Neural cell (in vitro differentiated cells): ENCODE measurements at regions not wholly inside any gene's neighbourhood (a gene's known extent, or its start where the extent isn't known, plus 50 kb on each side); places are given as distances from the start of the nearest gene placed in this dataset.

Source experiments
- H2AFZ ChIP-seq: fragments of 200-600, 300-800 bp; sonication (generic), shearing (Covaris generic); 2 replicates; pipeline ENCODE4 v1.6.0; 2014; ENCODE audit warnings: low read depth, mild to moderate bottlenecking, antibody characterized with exemption, low read length, moderate library complexity
- H3F3A ChIP-seq: fragments of 200-600 bp; shearing (Covaris generic); 2 replicates; pipeline ENCODE4 v1.6.1; 2016; ENCODE audit warnings: mild to moderate bottlenecking, moderate library complexity, mixed read lengths, antibody characterized with exemption, low read length; ENCODE audit not compliant: insufficient read depth, poor library complexity, severe bottlenecking
- H3K27ac ChIP-seq: fragments of 200-600, 300-800 bp; sonication (generic), shearing (Covaris generic); 2 replicates; pipeline ENCODE4 v1.5.1; 2014; ENCODE audit warnings: mild to moderate bottlenecking, low read length, moderate library complexity
- H3K27me3 ChIP-seq: fragments of 300-800, 200-600 bp; sonication (generic), shearing (Covaris generic); 2 replicates; pipeline ENCODE4 v1.6.0; 2014; ENCODE audit warnings: mild to moderate bottlenecking, low read depth, low read length, moderate library complexity; ENCODE audit not compliant: insufficient read depth
- H3K36me3 ChIP-seq: fragments of 300-800, 200-600 bp; sonication (generic), shearing (Covaris generic); 2 replicates; pipeline ENCODE4 v1.5.1; 2014; ENCODE audit warnings: mild to moderate bottlenecking, antibody characterized with exemption, low read length, moderate library complexity; ENCODE audit not compliant: insufficient read depth
- H3K4me2 ChIP-seq: fragments of 300-800, 200-600 bp; sonication (generic), shearing (Covaris generic); 2 replicates; pipeline ENCODE4 v1.6.0; 2014; ENCODE audit warnings: mild to moderate bottlenecking, low read length
- H3K4me3 ChIP-seq: fragments of 300-800, 200-600 bp; sonication (generic), shearing (Covaris generic); 2 replicates; pipeline ENCODE4 v1.5.1; 2014; ENCODE audit warnings: mild to moderate bottlenecking, low read length, moderate library complexity
- H3K79me2 ChIP-seq: fragments of 200-600 bp; shearing (Covaris generic); replicated peaks from 2 replicates; pipeline ENCODE4 v1.6.0; 2014; ENCODE audit warnings: mild to moderate bottlenecking, low read length, moderate library complexity; ENCODE audit not compliant: insufficient read depth
- H3K9ac ChIP-seq: fragments of 300-800, 200-600 bp; sonication (generic), shearing (Covaris generic); 2 replicates; pipeline ENCODE4 v1.6.1; 2016; ENCODE audit warnings: mild to moderate bottlenecking, low read length, mixed read lengths
- H3K9me2 ChIP-seq: fragments of 200-600 bp; shearing (Covaris generic); 2 replicates; pipeline ENCODE4 v1.6.1; 2016; ENCODE audit warnings: mild to moderate bottlenecking, low read length, mixed read lengths; ENCODE audit not compliant: insufficient read depth
- H3K9me3 ChIP-seq: fragments of 200-600, 300-800 bp; sonication (generic), shearing (Covaris generic); 2 replicates; pipeline ENCODE4 v1.6.1; 2016; ENCODE audit warnings: mild to moderate bottlenecking, mixed run types, low read length, moderate library complexity, mixed read lengths
- H4K20me1 ChIP-seq: fragments of 200-600 bp; shearing (Covaris generic); 2 replicates; pipeline ENCODE4 v1.6.1; 2016; ENCODE audit warnings: mild to moderate bottlenecking, mixed run types; ENCODE audit not compliant: insufficient read depth
- EP300 ChIP-seq: fragments of 450-650 bp; conservative IDR thresholded peaks from 2 replicates; pipeline ENCODE4 v1.6.1; 2014; ENCODE audit warnings: antibody characterized with exemption, mild to moderate bottlenecking, moderate library complexity; ENCODE audit not compliant: poor library complexity, severe bottlenecking
- EZH2 ChIP-seq: fragments of 200-600, 300-800 bp; shearing (Covaris generic), sonication (generic); IDR thresholded peaks from 2 replicates; pipeline ENCODE4 v1.6.1; 2014; ENCODE audit warnings: antibody characterized with exemption, low read length, borderline replicate concordance, mild to moderate bottlenecking; ENCODE audit not compliant: insufficient read depth, poor library complexity, severe bottlenecking
- MXI1 ChIP-seq: fragments of 450-650 bp; conservative IDR thresholded peaks from 2 replicates; pipeline ENCODE4 v1.6.1; 2014; ENCODE audit warnings: antibody characterized with exemption, mild to moderate bottlenecking; ENCODE audit not compliant: poor library complexity, severe bottlenecking
- RAD21 ChIP-seq: fragments of 450-650 bp; conservative IDR thresholded peaks from 2 replicates; pipeline ENCODE4 v1.6.1; 2014; ENCODE audit warnings: antibody characterized with exemption, mild to moderate bottlenecking, moderate library complexity
- SMC3 ChIP-seq: fragments of 450-650 bp; conservative IDR thresholded peaks from 2 replicates; pipeline ENCODE4 v1.6.1; 2014; ENCODE audit warnings: antibody characterized with exemption, mild to moderate bottlenecking, moderate library complexity; ENCODE audit not compliant: poor library complexity
- TF ChIP-seq, protein P1 (sequence below): fragments of 450-650 bp; IDR thresholded peaks from 2 replicates; pipeline ENCODE4 v1.5.1; 2014; ENCODE audit warnings: antibody characterized with exemption, mild to moderate bottlenecking, moderate library complexity; ENCODE audit not compliant: poor library complexity, severe bottlenecking
- TF ChIP-seq, protein P2 (sequence below): IDR thresholded peaks from 2 replicates; pipeline ENCODE4 v1.6.1; 2012; ENCODE audit warnings: borderline replicate concordance

DNA sequence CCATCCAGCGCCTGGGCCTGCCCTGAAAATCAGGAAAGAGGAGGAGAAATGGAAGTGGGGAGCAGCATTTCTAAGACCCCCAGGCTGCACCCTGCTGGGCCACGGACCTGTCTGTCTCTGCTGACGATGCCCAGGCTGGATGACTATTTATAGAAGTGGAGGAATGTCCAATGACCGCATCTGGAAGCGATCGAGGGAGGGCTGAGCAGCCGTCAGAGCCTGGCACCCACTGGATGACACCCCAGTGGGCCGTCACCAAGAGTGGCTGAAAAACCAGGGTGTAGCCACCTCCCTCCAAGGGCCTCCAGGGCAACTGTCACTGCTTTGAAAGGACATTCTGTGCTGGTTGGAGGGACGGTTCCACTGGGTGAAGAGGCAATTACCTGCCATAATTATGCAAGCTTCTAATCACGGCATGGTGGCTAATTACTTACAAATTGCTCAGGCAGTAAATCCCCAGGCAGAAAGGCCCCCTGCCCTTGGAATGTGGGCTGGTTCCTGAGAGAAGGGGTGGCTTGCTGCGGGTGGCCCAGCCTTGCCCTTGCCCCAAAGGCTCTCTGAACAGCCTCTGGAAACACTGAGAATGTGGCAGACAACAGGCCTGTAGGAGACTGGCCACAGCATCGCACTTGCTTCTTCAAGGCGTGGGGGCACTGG lies 332.1 kb downstream of the C16orf95 start:
- no peak for TF ChIP-seq SMC3
- TF ChIP-seq EZH2: no peak
- TF ChIP-seq RAD21: no peak
- TF ChIP-seq, protein P1, sequence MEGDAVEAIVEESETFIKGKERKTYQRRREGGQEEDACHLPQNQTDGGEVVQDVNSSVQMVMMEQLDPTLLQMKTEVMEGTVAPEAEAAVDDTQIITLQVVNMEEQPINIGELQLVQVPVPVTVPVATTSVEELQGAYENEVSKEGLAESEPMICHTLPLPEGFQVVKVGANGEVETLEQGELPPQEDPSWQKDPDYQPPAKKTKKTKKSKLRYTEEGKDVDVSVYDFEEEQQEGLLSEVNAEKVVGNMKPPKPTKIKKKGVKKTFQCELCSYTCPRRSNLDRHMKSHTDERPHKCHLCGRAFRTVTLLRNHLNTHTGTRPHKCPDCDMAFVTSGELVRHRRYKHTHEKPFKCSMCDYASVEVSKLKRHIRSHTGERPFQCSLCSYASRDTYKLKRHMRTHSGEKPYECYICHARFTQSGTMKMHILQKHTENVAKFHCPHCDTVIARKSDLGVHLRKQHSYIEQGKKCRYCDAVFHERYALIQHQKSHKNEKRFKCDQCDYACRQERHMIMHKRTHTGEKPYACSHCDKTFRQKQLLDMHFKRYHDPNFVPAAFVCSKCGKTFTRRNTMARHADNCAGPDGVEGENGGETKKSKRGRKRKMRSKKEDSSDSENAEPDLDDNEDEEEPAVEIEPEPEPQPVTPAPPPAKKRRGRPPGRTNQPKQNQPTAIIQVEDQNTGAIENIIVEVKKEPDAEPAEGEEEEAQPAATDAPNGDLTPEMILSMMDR: no peak
- TF ChIP-seq EP300: no peak
- no peak overlapping the region for H3K27ac ChIP-seq
- no peaks in the 10 kb centered on the region for H3K9me2 ChIP-seq
- no peaks in the 10 kb centered on the region for H3K36me3 ChIP-seq
- no peaks in the 10 kb centered on the region for H3K79me2 ChIP-seq
- H3K4me2 ChIP-seq: no peak overlapping the region
- no peaks in the 10 kb centered on the region for H3K9me3 ChIP-seq
- H3F3A ChIP-seq: no peaks in the 10 kb centered on the region
- H4K20me1 ChIP-seq: no peaks in the 10 kb centered on the region
- no peak overlapping the region for H3K4me3 ChIP-seq
- no peaks in the 10 kb centered on the region for H3K27me3 ChIP-seq
- H3K9ac ChIP-seq: no peak overlapping the region
- H2AFZ ChIP-seq: no peak overlapping the region

DNA sequence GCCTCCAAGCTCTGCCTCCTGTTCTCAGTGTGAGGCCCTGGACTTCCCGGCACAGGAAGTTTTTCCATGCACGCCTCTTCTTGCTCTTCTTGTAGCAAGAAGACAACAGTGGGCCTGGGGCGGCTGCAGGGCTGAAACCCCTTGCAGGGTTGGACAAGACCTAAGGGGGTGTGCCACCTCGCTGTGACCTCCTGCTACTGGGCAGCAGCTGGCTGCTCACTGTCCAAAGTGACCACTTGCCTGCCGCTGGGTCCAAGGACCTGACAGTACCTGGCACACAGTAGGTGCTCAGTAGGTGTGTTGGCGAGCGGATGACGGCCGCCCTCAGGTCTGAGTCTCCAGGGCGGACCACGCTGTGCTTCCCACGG lies 331.6 kb downstream of the C16orf95 start:
- Histone ChIP-seq H3K9me3 (no peaks in the 10 kb centered on the region), H3K9ac (no peak overlapping the region), H3K4me2 (no peak overlapping the region), H3K27me3 (no peaks in the 10 kb centered on the region), H3F3A (no peaks in the 10 kb centered on the region), H3K79me2 (no peaks in the 10 kb centered on the region), H3K4me3 (no peak overlapping the region), H3K9me2 (no peaks in the 10 kb centered on the region), H4K20me1 (no peaks in the 10 kb centered on the region), H2AFZ (no peak overlapping the region), H3K27ac (no peak overlapping the region), H3K36me3 (no peaks in the 10 kb centered on the region)
- TF ChIP-seq EP300 (no peak), MXI1 (no peak), EZH2 (no peak)
- TF ChIP-seq, protein P2, sequence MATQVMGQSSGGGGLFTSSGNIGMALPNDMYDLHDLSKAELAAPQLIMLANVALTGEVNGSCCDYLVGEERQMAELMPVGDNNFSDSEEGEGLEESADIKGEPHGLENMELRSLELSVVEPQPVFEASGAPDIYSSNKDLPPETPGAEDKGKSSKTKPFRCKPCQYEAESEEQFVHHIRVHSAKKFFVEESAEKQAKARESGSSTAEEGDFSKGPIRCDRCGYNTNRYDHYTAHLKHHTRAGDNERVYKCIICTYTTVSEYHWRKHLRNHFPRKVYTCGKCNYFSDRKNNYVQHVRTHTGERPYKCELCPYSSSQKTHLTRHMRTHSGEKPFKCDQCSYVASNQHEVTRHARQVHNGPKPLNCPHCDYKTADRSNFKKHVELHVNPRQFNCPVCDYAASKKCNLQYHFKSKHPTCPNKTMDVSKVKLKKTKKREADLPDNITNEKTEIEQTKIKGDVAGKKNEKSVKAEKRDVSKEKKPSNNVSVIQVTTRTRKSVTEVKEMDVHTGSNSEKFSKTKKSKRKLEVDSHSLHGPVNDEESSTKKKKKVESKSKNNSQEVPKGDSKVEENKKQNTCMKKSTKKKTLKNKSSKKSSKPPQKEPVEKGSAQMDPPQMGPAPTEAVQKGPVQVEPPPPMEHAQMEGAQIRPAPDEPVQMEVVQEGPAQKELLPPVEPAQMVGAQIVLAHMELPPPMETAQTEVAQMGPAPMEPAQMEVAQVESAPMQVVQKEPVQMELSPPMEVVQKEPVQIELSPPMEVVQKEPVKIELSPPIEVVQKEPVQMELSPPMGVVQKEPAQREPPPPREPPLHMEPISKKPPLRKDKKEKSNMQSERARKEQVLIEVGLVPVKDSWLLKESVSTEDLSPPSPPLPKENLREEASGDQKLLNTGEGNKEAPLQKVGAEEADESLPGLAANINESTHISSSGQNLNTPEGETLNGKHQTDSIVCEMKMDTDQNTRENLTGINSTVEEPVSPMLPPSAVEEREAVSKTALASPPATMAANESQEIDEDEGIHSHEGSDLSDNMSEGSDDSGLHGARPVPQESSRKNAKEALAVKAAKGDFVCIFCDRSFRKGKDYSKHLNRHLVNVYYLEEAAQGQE: no peak
- TF ChIP-seq, protein P1: no peak
